CD4-positive, alpha-beta T cell treated with Interferon alpha-2 for 1 hour (primary cell): ENCODE measurements at regions not wholly inside any gene's neighbourhood (a gene's known extent, or its start where the extent isn't known, plus 50 kb on each side); places are given as distances from the start of the nearest gene placed in this dataset.

ENCODE experiments used
- DNase-seq, 2 donors: peaks; one replicate each; pipeline ENCODE4 v3.0.0-alpha.2; 2020 to 2022

GRCh38 chr20:6956574-6956973 is 189.1 kb downstream of the BMP2 start:
- no peak for DNase-seq

DNA sequence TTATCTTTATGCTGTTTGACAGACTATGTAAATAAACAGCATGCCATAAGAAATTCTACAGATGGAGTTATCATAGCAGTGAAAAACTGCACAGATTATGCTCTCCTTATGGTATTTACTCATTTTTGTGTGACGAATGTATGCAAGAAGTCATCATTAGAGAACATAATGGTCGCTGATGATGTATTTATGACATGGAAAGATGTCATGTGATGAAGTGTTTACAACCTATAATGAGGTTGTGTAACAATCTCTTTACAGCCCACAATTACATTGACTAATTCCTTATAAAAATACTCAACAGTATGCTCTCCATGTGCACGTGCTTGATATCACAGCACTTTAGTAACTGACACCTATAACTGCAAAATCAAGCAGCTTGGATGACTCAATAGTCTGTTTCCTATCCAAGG is 192.4 kb downstream of the BMP2 start:
- DNase-seq: no peak

- DNase-seq: no peak
Observed at GRCh38 chr20:6966721-6967120, 199.2 kb downstream of the BMP2 start.

- DNase-seq: no peak
Observed at GRCh38 chr20:6974838-6975237, 207.4 kb downstream of the BMP2 start.

GRCh38 chr20:6975311-6975710 is 207.8 kb downstream of the BMP2 start:
- DNase-seq: no peak

GRCh38 chr20:6976106-6976900 is 208.8 kb downstream of the BMP2 start:
- DNase-seq: no peak

- DNase-seq: no peak
Observed at GRCh38 chr20:6979621-6980020, 212.1 kb downstream of the BMP2 start.

GRCh38 chr20:6993011-6993410 is 225.5 kb downstream of the BMP2 start:
- DNase-seq: no peak

DNA sequence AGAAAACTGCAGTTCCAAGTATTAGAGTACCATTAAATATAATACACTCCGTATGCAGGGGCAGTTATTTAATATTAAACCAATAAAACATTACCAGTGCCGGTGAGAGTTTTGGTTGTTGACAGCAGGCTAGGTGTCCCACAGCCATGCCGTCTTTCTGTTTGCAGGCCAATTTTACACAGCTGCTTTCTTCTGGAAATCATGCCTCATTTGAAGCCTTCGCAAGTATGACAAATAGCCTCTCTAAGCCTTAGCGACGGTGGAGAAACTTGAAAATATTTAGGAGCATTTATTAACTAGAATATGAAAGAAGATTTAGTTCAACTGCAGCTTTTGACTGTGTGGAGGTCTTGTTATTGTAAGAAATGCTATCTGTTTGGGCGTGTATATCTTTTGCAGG is 226.0 kb downstream of the BMP2 start:
- no peak for DNase-seq

DNA sequence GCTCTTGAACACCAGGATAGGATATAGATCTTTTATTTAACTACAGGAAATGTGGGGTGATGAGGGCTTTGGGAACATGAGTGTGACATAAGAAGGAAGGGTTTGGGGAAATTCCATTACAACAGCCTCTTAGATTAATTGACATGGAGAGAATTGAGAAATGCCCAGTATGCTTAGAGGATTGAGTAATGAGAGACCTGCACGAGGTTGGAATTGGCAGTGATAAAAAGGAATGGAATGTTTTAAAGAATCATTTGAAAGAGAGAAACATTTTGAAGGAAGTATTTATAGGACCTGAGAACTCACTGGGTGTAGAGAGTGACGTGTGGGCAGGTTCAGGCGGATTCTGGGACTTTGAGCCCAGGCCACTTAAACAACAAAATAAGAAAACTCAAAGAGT is 227.0 kb downstream of the BMP2 start:
- no peak for DNase-seq

- DNase-seq: no peak
Observed at GRCh38 chr20:6998909-6999308, 231.4 kb downstream of the BMP2 start.

DNA sequence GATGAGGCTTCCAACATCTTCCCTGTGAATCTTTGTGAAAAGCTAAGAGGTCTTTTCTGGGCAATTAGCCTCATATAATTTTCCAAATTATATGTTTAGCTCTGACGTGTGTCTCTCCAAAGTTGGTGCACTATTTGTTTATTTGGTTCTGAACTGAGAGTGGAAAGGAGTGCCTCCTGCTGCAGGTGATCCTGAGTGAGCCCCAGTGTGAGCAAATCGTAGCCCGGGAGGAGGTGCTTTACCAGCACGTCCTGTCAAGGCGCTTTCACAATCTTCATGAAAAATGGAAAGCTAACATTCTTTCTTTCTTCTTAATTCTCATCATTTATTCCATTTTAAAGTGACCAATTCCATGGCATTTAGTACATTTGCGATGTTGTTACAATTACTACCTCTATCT is 231.9 kb downstream of the BMP2 start:
- DNase-seq: no peak

- DNase-seq: no peak
Observed at GRCh38 chr20:7003598-7003997, 236.1 kb downstream of the BMP2 start.

DNA sequence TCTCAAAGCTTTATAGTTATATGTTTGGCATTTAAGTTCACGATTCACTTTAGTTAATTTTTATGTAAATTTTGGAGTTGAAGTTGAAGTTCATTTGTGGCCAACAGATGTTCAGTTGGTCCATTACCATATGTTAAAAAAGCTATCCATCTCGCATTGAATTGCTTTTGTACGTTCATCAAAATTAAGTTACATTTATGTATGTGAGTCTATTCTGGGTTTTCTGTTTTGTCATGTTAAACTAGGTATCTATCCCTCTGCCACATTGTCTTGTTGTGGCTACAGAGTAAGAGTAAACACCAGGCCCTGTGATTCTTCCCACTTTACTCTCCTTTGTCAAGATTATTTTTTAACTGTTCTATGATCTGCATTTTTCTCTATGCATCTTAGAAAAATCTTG is 237.3 kb downstream of the BMP2 start:
- no peak for DNase-seq

- DNase-seq: no peak
Observed at GRCh38 chr20:7010527-7010926, 243.0 kb downstream of the BMP2 start.

DNA sequence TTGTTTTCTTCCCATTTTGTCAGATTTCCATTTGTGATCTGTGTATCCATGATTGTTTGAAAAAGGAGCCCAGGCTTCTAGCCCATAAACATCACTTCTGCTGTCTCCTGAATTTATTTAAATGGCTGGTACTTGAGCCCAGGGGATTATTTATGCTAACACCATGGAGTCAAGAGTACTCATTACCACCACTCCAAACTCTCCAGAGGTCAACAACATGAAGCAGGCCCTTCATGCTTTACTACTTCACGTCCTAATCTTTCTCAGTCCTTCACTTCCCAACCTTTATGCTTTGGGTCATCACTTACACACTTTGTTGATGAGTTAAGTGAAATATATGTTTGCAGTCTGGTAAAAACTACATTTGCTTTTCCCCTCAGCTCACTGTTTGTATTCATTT is 247.8 kb downstream of the BMP2 start:
- DNase-seq: no peak

DNA sequence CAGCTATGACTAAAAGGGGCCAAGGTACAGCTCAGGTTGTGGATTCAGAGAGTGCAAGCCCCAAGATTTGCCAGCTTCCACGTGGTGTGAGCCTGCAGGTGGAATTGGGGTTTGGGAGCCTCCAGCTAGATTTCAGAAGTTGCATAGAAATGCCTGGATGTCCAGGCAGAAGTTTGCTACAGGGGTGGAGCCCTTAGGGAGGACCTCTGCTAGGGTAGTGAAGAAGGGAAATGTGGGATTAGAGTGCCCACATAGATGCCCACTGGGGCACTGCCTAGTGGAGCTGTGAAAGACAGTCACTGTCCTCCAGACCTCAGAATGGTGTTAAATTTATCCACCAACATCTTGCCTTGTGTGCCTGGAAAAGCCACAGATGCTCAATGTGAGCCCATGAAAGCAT is 255.1 kb downstream of the BMP2 start:
- DNase-seq: no peak

DNA sequence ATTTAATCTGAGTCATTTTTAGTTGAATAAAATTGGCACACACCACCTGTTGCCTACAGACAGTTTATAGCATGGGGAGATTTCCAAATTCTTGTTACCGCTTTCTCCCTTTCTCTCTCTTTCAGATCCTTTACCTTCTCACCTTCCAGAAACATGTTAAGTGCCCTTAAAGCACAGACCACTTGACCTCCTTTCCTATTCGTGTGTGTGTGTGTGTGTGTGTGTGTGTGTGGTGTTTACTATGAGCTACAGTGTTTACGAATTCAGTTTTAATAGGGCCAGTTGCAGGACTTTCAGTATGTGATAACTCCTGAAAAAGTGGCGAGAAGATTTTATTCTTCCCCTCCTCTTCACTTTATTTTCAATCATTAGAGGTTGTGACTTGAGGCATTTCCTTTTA is 258.1 kb downstream of the BMP2 start:
- DNase-seq: no peak

DNA sequence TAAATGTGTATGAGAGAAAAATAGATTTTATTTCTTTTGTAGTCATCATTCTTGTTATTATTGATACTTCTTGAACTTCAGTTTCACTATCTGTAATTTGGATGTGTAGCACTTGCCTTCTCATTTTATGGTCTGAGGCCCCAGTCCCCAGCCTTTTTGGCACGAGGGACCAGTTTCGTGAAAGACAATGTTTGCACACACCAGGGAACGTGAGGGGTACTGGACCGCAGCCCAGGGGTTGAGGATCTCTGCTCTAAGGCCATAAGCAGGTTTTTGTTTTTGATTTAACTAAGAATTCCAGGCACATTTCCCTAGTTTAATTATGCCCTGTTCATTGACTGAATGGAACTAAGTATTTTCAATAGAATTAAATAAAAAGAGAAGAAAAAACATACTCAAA is 261.5 kb downstream of the BMP2 start:
- DNase-seq: no peak

DNA sequence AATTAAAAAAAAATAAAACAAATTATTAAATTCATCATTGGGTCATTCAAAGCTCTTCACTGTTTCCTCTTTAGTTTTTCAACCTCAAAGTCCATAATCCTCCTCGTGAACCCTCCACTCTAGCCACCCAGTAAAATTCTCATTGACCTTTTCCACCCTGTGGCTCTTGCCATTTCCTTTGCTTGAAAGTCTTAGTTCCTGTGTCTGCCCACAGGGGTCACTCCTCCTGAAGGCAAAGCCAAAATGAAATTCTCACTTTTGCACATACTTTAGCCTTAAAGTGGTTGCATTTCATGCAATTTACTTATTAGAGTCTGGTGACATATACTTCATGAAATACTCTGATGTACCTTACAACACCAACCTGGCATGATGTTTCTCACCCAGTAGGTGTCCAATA is 263.7 kb downstream of the BMP2 start:
- DNase-seq: no peak

- DNase-seq: no peak
Observed at GRCh38 chr20:7038029-7038428, 270.5 kb downstream of the BMP2 start.

- DNase-seq: no peak
Observed at GRCh38 chr20:7057611-7058010, 290.1 kb downstream of the BMP2 start.

- DNase-seq: no peak
Observed at GRCh38 chr20:7078804-7079203, 311.3 kb downstream of the BMP2 start.

- no peak for DNase-seq
Observed at GRCh38 chr20:7080472-7080871, 313.0 kb downstream of the BMP2 start.

DNA sequence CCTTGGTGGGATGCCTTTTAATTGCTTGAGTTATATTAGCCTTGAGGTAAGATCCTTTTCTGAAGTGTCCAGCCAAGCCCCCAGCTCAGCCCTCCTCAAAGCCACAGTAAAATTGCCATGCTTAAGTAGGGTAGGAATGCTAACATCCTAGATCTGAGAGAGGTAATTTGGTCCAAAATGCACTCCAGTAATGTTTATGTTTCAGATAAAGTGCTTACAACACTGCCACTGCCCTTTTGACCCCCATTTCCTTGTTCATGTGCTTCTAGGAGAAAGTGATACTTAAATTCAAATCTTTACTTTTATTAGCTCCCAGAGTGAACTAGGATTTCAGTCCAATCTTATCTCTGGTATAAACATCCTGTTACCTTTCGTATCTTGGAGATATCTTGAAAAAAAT is 318.0 kb downstream of the BMP2 start:
- DNase-seq: no peak
